LoVo (cell line): ENCODE measurements at regions not wholly inside any gene's neighbourhood (a gene's known extent, or its start where the extent isn't known, plus 50 kb on each side); places are given as distances from the start of the nearest gene placed in this dataset.

ENCODE experiments used
- DNase-seq: peaks from one replicate; pipeline ENCODE4 v3.0.0-alpha.2; 2016; ENCODE audit warnings: low spot score

- DNase-seq = no peak
These were observed 91.0 kb downstream of the KLF12 start for GRCh38 chr13:74043237-74043636.

GRCh38 chr13:74040200-74040599 is 94.0 kb downstream of the KLF12 start:
- DNase-seq = peak; percentile 58

GRCh38 chr13:74039667-74040066 is 94.5 kb downstream of the KLF12 start:
- DNase-seq = no peak

GRCh38 chr13:74039154-74039553 is 95.0 kb downstream of the KLF12 start:
- DNase-seq = no peak

GRCh38 chr13:74037762-74038161 is 96.4 kb downstream of the KLF12 start:
- DNase-seq = no peak

GRCh38 chr13:74036373-74036772 is 97.8 kb downstream of the KLF12 start:
- no peak for DNase-seq

- no peak for DNase-seq
These were observed 98.3 kb downstream of the KLF12 start for GRCh38 chr13:74035896-74036295.

- no peak for DNase-seq
These were observed 101.9 kb downstream of the KLF12 start for GRCh38 chr13:74032325-74032724.

GRCh38 chr13:74027161-74027779 is 106.9 kb downstream of the KLF12 start:
- DNase-seq = no peak

GRCh38 chr13:74026753-74027152 is 107.5 kb downstream of the KLF12 start:
- no peak for DNase-seq

- no peak for DNase-seq
These were observed 108.8 kb downstream of the KLF12 start for GRCh38 chr13:74025369-74025768.

- no peak for DNase-seq
These were observed 109.3 kb downstream of the KLF12 start for GRCh38 chr13:74024856-74025255.

- DNase-seq = no peak
These were observed 109.9 kb downstream of the KLF12 start for GRCh38 chr13:74024314-74024713.

- DNase-seq = no peak
These were observed 110.7 kb downstream of the KLF12 start for GRCh38 chr13:74023484-74023883.

GRCh38 chr13:74021505-74021904 is 112.7 kb downstream of the KLF12 start:
- no peak for DNase-seq

GRCh38 chr13:74018062-74018431 is 116.2 kb downstream of the KLF12 start:
- no peak for DNase-seq

GRCh38 chr13:74017301-74018061 is 116.7 kb downstream of the KLF12 start:
- DNase-seq = no peak

- no peak for DNase-seq
These were observed 119.1 kb downstream of the KLF12 start for GRCh38 chr13:74015137-74015536.

- DNase-seq = no peak
These were observed 125.0 kb downstream of the KLF12 start for GRCh38 chr13:74009100-74009668.

- DNase-seq = no peak
These were observed 127.5 kb downstream of the KLF12 start for GRCh38 chr13:74006666-74007065.

GRCh38 chr13:74005320-74006157 is 128.7 kb downstream of the KLF12 start:
- DNase-seq = no peak

- DNase-seq = no peak
These were observed 130.1 kb downstream of the KLF12 start for GRCh38 chr13:74004109-74004508.

- DNase-seq = no peak
These were observed 130.8 kb downstream of the KLF12 start for GRCh38 chr13:74003374-74003773.
